Fibroblast of gingiva (primary cell): ENCODE measurements at regions not wholly inside any gene's neighbourhood (a gene's known extent, or its start where the extent isn't known, plus 50 kb on each side); places are given as distances from the start of the nearest gene placed in this dataset.
"Not testable (repeated sequence)": the region's sequence is repeated elsewhere in the genome, so short reads cannot be mapped to it uniquely, and the experiment has no call there.

ENCODE experiments used
- DNase-seq: peaks from one replicate; pipeline ENCODE4 v3.0.0-alpha.2; 2011; ENCODE audit warnings: low read depth

- DNase-seq: no peak
These were observed 416.9 kb downstream of the SLC6A15 start for GRCh38 chr12:84495711-84496110.

- no peak for DNase-seq
These were observed 420.2 kb downstream of the SLC6A15 start for GRCh38 chr12:84492351-84492883.

GRCh38 chr12:84484798-84485197, 427.8 kb downstream of the SLC6A15 start:
- DNase-seq: no peak

- no peak for DNase-seq
These were observed 431.8 kb downstream of the SLC6A15 start for GRCh38 chr12:84480803-84481202.

- DNase-seq: no peak
These were observed 442.2 kb downstream of the SLC6A15 start for GRCh38 chr12:84470361-84470760.

GRCh38 chr12:84464616-84465015, 448.0 kb downstream of the SLC6A15 start:
- DNase-seq: no peak

GRCh38 chr12:84463741-84464495, 448.7 kb downstream of the SLC6A15 start:
- DNase-seq: peak; percentile 82

GRCh38 chr12:84455598-84455997, 457.0 kb downstream of the SLC6A15 start:
- DNase-seq: no peak

- DNase-seq: not testable (repeated sequence)
These were observed 466.1 kb downstream of the SLC6A15 start for GRCh38 chr12:84446478-84446877.

- DNase-seq: no peak
These were observed 476.5 kb downstream of the SLC6A15 start for GRCh38 chr12:84436134-84436533.

GRCh38 chr12:84435682-84436081, 476.9 kb downstream of the SLC6A15 start:
- no peak for DNase-seq

GRCh38 chr12:84422340-84422739, 490.3 kb downstream of the SLC6A15 start:
- no peak for DNase-seq

GRCh38 chr12:84421103-84421502, 491.5 kb downstream of the SLC6A15 start:
- DNase-seq: no peak

- no peak for DNase-seq
These were observed 496.0 kb downstream of the SLC6A15 start for GRCh38 chr12:84416626-84417025.

GRCh38 chr12:84415946-84416345, 496.7 kb downstream of the SLC6A15 start:
- no peak for DNase-seq

GRCh38 chr12:84413656-84414055, 498.9 kb downstream of the SLC6A15 start:
- DNase-seq: peak; percentile 1

GRCh38 chr12:84412226-84412625, 500.4 kb downstream of the SLC6A15 start:
- peak; percentile 30 for DNase-seq

- no peak for DNase-seq
These were observed 501.6 kb downstream of the SLC6A15 start for GRCh38 chr12:84411031-84411430.

- no peak for DNase-seq
These were observed 503.7 kb downstream of the SLC6A15 start for GRCh38 chr12:84408936-84409335.

- DNase-seq: not testable (repeated sequence)
These were observed 505.9 kb downstream of the SLC6A15 start for GRCh38 chr12:84406720-84407119.

- DNase-seq: peak; percentile 8
These were observed 514.8 kb downstream of the SLC6A15 start for GRCh38 chr12:84397846-84398245.

- DNase-seq: no peak
These were observed 515.3 kb downstream of the SLC6A15 start for GRCh38 chr12:84397263-84397662.

GRCh38 chr12:84391176-84391575, 521.4 kb downstream of the SLC6A15 start:
- not testable (repeated sequence) for DNase-seq

- DNase-seq: no peak
These were observed 528.2 kb downstream of the SLC6A15 start for GRCh38 chr12:84384384-84384783.
